Type B pancreatic cell (in vitro differentiated cells): ENCODE measurements at regions not wholly inside any gene's neighbourhood (a gene's known extent, or its start where the extent isn't known, plus 50 kb on each side); places are given as distances from the start of the nearest gene placed in this dataset.

Experiments
- DNase-seq: peaks from one replicate; pipeline ENCODE4 v3.0.0; 2021; ENCODE audit warnings: mixed read lengths; ENCODE audit not compliant: unreplicated experiment; ENCODE audit errors: extremely low spot score
- H3K27ac Mint-ChIP-seq: 2 replicates; pipeline ENCODE4 v1.8.0; 2021; ENCODE audit warnings: mild to moderate bottlenecking, mixed read lengths
- H3K27me3 Mint-ChIP-seq: 2 replicates; pipeline ENCODE4 v1.8.0; 2021; ENCODE audit warnings: mixed read lengths
- H3K36me3 Mint-ChIP-seq: 2 replicates; pipeline ENCODE4 v1.8.0; 2021; ENCODE audit warnings: mixed read lengths
- H3K4me1 Mint-ChIP-seq: one replicate; pipeline ENCODE4 v1.8.0; 2021; ENCODE audit warnings: mixed read lengths; ENCODE audit not compliant: unreplicated experiment
- H3K4me3 Mint-ChIP-seq: 2 replicates; pipeline ENCODE4 v1.8.0; 2021; ENCODE audit warnings: mild to moderate bottlenecking, mixed read lengths
- H3K9me3 Mint-ChIP-seq: 2 replicates; pipeline ENCODE4 v1.8.0; 2021; ENCODE audit warnings: mixed read lengths
- TF ChIP-seq, protein P1 (sequence below): fragments of 200-600 bp; sonication (generic); conservative IDR thresholded peaks from 2 replicates; pipeline ENCODE4 v1.5.0; 2021; ENCODE audit warnings: antibody characterized with exemption, mild to moderate bottlenecking

DNA sequence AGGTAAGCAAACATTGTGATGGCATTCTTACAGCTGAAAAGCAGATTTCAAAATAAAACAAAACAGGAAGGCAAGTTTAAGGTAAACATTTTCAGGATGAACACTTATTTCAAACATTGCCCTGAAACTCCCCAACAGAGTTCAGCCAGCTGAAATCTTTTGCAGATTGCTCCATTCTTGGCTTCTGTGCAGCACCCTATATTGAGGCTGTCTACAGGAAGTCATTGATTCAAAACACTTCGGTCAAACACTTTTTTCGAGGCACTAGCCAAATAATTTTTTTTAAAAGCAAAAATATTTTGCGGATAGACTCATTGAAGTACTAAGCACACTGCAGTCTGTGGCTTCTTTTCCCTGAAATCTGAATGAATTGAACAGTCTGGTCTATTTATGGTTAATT is 318.1 kb upstream of the PDE3A start:
- H3K27ac Mint-ChIP-seq, result no peak overlapping the region
- H3K4me1 Mint-ChIP-seq, result no peaks in the 10 kb centered on the region
- TF ChIP-seq, protein P1, sequence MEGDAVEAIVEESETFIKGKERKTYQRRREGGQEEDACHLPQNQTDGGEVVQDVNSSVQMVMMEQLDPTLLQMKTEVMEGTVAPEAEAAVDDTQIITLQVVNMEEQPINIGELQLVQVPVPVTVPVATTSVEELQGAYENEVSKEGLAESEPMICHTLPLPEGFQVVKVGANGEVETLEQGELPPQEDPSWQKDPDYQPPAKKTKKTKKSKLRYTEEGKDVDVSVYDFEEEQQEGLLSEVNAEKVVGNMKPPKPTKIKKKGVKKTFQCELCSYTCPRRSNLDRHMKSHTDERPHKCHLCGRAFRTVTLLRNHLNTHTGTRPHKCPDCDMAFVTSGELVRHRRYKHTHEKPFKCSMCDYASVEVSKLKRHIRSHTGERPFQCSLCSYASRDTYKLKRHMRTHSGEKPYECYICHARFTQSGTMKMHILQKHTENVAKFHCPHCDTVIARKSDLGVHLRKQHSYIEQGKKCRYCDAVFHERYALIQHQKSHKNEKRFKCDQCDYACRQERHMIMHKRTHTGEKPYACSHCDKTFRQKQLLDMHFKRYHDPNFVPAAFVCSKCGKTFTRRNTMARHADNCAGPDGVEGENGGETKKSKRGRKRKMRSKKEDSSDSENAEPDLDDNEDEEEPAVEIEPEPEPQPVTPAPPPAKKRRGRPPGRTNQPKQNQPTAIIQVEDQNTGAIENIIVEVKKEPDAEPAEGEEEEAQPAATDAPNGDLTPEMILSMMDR, result no peak
- no peak overlapping the region for H3K4me3 Mint-ChIP-seq
- peaks cover 5% of the 10 kb centered on the region for H3K36me3 Mint-ChIP-seq
- H3K9me3 Mint-ChIP-seq, result no peaks in the 10 kb centered on the region
- DNase-seq, result no peak
- no peaks in the 10 kb centered on the region for H3K27me3 Mint-ChIP-seq

DNA sequence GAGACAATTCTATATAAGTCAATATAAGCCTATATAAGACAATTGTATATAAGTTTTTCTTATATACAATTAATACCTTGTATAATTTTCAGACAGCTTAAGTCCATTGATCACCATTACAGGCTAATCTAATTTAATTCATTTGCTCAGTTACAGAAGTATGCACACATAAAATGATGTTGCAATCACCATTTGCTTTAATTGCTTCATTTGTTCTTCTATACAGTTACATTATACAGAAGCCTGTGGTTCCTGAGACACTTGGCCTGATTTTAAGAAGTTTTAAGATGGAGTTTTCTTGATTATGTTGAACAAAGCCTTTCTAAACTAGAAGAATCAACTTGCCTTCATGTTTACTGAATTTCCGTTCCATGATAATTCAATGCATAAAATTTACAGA is 314.6 kb upstream of the PDE3A start:
- H3K4me3 Mint-ChIP-seq, result no peak overlapping the region
- H3K4me1 Mint-ChIP-seq, result no peaks in the 10 kb centered on the region
- H3K27ac Mint-ChIP-seq, result no peak overlapping the region
- H3K9me3 Mint-ChIP-seq, result peaks cover 4% of the 10 kb centered on the region
- no peak for DNase-seq
- peaks cover 5% of the 10 kb centered on the region for H3K36me3 Mint-ChIP-seq
- H3K27me3 Mint-ChIP-seq, result no peaks in the 10 kb centered on the region
- TF ChIP-seq, protein P1, result no peak

DNA sequence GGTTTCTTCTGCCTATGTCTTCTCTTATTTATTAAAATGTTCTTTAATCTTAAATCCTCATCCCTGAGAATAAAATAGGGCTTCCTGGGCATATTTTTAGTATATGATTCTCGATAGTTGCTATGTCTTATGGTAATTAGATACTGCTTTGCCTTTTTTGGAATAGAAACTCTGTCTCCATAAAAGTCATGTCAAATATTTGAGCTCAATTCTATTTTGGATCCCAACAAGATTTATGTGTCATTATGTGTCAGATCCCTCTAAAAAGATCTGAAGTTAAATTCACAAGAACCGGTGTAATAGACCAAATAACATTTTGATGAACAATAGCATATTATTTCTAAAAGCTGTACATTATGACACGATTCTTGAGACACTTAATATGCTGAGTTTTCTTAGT is 312.5 kb upstream of the PDE3A start:
- no peaks in the 10 kb centered on the region for H3K4me1 Mint-ChIP-seq
- peaks cover 4% of the 10 kb centered on the region for H3K9me3 Mint-ChIP-seq
- TF ChIP-seq, protein P1, result no peak
- no peak overlapping the region for H3K4me3 Mint-ChIP-seq
- H3K27me3 Mint-ChIP-seq, result no peaks in the 10 kb centered on the region
- DNase-seq, result no peak
- no peak overlapping the region for H3K27ac Mint-ChIP-seq
- H3K36me3 Mint-ChIP-seq, result peaks cover 4% of the 10 kb centered on the region

DNA sequence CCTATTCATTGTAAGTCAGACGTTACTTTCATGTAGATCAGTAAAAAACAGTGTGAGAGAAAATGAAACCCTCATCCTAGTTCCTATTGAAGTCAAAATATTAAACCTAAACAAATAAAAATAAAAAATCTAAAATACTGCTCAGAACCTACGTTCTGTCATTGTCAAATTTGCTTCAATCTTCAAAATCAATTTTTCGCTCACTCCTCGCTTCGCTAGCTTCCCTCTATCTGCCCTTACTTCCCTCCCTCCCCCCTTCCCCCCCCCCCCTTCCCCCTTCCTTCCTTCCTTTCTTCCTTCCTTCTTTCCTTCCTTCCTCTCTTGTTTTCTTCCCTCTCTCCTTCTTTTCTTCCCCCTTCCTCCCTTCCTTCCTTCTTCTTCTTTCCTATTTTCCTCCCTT is 310.9 kb upstream of the PDE3A start:
- Mint-ChIP-seq H3K27me3 (no peaks in the 10 kb centered on the region), H3K4me1 (no peaks in the 10 kb centered on the region), H3K9me3 (peaks cover 4% of the 10 kb centered on the region), H3K36me3 (peaks cover 4% of the 10 kb centered on the region), H3K4me3 (no peak overlapping the region), H3K27ac (no peak overlapping the region)
- no peak for DNase-seq
- TF ChIP-seq, protein P1, result no peak

DNA sequence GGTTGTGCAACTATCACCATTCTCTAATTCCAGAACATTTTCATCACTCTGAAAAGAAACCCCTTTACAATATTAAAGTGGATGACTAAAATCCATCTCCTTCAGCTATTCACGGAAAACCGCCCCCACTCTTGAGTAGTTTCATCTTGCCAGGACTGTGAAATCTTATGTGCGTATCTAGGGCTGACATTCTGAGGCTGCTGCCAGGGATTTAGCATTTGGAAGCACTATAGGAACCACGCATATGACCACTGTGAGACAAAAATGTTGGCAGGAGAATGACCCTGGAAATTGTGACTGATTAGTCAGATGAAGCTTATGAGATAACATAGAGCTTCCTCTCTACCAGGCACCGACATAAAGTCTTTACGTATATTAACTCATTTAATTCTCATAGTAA is 305.2 kb upstream of the PDE3A start:
- no peaks in the 10 kb centered on the region for H3K27me3 Mint-ChIP-seq
- H3K36me3 Mint-ChIP-seq, result peaks cover 4% of the 10 kb centered on the region
- no peaks in the 10 kb centered on the region for H3K4me1 Mint-ChIP-seq
- no peak overlapping the region for H3K4me3 Mint-ChIP-seq
- no peak overlapping the region for H3K27ac Mint-ChIP-seq
- DNase-seq, result no peak
- peaks cover 7% of the 10 kb centered on the region for H3K9me3 Mint-ChIP-seq
- TF ChIP-seq, protein P1, result no peak

DNA sequence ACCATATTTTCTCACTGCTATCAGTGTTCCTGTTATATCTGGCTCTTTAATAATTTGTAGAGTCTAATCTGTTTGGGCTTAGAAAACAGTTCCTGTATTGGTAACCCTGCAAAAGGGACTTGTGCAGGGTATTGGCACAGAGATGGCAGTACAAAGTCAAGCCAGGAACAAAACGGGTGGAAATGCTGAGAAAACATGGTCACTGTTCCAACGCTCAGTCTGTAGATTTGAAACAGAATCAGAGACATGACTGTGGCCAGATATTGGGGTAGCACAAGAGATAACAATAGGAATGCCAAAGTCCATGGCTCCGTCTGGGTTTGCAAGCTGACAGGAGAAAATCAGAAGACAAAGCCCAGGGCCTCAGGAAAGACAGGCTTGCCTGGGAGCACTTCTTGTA is 290.7 kb upstream of the PDE3A start:
- no peak overlapping the region for H3K4me3 Mint-ChIP-seq
- TF ChIP-seq, protein P1, result no peak
- no peaks in the 10 kb centered on the region for H3K4me1 Mint-ChIP-seq
- no peak for DNase-seq
- H3K9me3 Mint-ChIP-seq, result no peaks in the 10 kb centered on the region
- no peak overlapping the region for H3K27ac Mint-ChIP-seq
- H3K36me3 Mint-ChIP-seq, result no peaks in the 10 kb centered on the region
- H3K27me3 Mint-ChIP-seq, result no peaks in the 10 kb centered on the region
